Dermis blood vessel endothelial cell (primary cell): ENCODE measurements at regions not wholly inside any gene's neighbourhood (a gene's known extent, or its start where the extent isn't known, plus 50 kb on each side); places are given as distances from the start of the nearest gene placed in this dataset.

Source experiments
- DNase-seq: peaks from one replicate; pipeline ENCODE4 v3.0.0; 2010

GRCh38 chr2:56104962-56105361, 78.8 kb upstream of the CCDC85A start:
- no peak for DNase-seq

DNA sequence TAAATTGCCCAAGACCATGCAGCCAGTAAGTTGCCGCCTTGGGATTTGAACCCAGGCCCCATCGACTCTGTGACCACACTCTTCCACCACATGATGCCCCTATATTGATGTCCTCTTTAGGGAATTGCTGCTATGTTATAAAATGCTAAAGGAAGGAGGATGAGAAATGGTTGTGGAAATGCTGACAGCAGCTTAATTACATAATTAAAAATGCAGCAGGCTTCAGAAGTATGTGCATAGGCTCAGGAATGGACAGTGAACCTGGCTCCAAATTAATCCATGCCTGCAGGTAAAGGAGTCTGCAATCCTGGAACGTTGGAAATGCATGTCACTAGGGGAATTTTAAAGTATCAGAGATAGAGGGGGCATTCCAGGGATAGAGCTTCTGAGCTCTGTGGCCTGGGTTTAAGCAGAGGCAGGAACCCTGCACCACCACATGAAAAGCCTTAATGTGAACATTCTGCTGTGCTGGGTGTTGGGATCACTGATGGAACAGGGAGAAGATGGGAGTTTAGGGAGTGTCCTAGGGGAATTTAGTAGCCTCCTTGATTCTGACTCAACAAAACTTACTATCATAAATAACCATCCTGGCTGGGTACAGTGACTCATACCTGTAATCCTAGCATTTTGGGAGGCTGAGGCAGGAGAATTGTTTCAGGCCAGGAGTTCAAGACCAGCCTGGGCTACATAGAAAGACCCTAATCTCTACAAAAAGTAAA, 76.1 kb upstream of the CCDC85A start:
- DNase-seq: no peak

- no peak for DNase-seq
Measured at GRCh38 chr2:56108806-56109205, 75.0 kb upstream of the CCDC85A start.

GRCh38 chr2:56109994-56110393, 73.8 kb upstream of the CCDC85A start:
- no peak for DNase-seq

GRCh38 chr2:56113382-56113975, 70.3 kb upstream of the CCDC85A start:
- peak; percentile 33 for DNase-seq

- no peak for DNase-seq
Measured at GRCh38 chr2:56117764-56118163, 66.0 kb upstream of the CCDC85A start.

- DNase-seq: no peak
Measured at GRCh38 chr2:56118474-56118873, 65.3 kb upstream of the CCDC85A start.

DNA sequence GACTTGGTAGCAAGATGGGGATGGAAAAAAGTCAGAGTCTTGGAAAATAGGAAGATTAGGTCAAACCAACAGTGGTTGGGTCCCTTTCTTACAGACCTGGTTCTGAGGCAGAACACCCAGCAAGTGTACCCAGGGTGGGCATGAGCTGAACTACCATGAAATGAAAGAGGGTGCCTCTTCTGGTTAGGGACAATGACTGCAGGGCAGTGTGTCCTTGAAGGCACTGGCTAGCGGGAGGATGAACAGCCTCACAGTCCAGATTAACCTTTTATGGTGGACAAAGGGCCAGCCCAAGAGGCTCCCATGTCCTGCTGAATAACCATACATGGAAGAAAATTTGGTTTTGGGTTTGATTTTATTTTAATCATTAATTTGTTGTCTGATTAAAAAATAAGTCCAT, 61.8 kb upstream of the CCDC85A start:
- DNase-seq: no peak

DNA sequence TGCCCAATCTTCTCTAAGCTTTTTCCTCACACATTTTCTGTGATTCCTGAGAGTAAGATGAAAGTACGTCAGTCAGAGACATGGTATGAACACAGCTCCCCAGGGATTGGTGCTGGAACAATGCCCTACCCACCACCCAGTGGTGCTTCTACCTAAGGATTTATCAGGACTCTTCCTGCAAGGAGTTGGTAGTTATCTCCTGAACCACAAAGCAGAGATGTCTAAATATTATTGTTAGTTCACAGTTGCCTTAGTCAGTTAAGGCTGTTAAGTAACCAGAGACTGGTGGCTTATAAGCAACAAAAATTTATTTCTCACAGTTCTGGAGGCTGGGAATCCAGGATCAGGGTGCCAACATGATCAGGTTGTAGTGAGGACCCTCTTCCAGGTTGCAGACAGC, 60.3 kb upstream of the CCDC85A start:
- no peak for DNase-seq

DNA sequence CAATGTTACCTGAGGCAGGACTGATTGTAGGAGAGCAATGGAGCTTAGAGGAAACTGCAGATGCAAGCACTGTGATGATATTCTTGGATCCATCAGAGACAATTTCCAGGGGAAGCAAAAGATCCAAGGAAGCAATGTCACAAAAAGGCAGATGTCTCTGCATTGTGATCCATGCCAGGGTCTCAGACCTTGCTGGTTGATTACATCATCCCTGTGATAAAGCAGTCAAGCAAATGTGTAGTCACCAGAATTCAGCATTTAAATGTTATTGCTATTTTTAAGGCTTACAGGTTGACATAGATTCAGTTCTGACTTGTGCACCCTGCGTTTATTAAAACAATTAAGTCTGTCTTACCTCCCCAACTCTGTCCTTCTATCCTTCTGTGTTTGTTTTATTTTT, 56.8 kb upstream of the CCDC85A start:
- no peak for DNase-seq

GRCh38 chr2:56127463-56128152, 56.2 kb upstream of the CCDC85A start:
- no peak for DNase-seq

DNA sequence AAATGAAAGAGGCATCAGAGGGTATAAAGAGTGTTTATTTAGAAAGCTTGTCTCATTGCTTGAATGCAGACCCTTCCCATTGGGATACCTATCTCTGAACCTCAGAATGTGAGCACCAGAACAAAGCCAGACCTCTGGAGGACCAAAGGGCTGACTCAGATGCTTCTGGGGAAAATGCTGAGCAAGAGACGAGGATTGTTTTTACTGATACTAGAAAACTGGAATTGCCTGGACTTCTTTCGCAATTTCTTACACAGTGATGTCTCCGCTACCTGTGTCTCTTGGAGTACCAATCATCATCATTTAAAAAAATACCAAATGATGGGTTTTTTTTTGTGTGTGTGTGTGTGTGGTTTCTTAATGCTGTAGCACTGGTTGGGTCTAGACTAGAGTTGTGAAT, 55.6 kb upstream of the CCDC85A start:
- no peak for DNase-seq

GRCh38 chr2:56130463-56131070, 53.2 kb upstream of the CCDC85A start:
- peak; percentile 81 for DNase-seq

DNA sequence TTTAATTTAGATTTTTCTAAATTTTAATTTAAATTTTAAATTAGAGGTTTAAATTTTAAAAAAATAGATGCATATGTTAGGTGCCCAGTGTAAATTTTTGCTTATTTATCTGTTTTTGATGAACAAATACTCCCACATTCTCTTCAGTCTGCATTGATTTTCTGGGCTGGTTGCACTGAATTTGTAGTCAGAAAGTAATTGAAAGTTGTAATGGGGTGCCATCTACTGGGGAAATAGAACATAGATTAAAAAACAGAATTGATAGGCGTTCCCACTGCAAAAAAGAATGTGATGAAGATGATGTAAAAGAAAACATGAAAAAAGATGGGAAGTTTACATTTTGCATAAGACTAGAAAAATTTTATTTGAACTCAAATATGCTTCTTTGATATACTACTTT, 51.7 kb upstream of the CCDC85A start:
- peak; percentile 78 for DNase-seq

DNA sequence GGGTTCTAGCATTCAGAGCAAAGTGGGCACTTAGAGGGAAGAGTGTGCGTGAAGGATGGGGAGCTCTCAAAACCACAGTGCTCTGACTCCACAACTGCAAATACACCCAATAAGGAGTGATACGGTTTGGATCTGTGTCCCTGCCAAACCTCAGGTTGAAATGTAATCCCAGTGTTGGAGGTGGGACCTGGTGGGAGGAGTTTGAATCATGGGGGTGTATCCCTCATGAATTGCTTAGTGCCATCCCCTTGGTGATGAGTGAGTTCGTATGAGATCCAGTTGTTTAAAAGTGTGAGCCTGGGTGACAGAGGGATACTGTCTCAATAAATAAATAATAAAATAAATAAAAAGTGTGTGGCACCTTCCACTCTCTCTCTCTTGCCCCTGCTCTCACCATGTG, 50.3 kb upstream of the CCDC85A start:
- DNase-seq: no peak

DNA sequence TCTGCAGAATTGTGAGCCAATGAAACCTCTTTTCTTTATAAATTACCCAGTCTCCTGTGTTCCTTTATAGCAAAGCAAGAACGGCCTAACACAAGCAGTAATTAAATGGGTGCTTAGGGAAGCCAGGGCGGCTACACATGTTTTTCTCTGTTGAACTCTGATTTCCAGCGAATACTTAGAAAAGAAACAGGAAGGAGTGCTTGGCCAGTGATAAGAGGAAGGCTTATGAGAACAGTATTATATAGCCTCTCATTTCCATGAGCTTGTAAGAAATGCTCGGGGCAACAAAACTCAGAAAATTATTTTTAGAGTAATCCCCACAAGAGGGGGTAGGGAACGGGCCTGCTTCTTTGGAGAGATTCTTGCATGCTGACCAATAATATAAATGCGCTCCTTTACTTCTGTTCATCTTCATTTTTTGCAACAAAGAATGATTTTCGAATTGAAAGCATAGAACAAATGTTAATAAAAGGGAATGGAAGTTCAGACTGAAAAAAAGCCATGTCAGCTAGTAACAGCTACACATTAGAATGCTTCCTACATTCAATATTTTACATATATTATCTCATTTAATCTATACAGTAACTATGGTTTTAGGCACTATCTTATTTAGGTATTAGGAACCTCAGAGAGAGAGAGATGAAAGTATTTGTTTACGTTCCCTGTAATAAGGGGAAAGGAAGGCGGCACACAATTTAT, 49.7 kb upstream of the CCDC85A start:
- DNase-seq: peak; percentile 84
